DLD1 (cell line): ENCODE measurements at regions not wholly inside any gene's neighbourhood (a gene's known extent, or its start where the extent isn't known, plus 50 kb on each side); places are given as distances from the start of the nearest gene placed in this dataset.

Experiments
- in situ Hi-C: cut with HindIII; loops from 2 replicates; pipeline ENCODE4 v1.10.0; 2017; ENCODE audit warnings: low sequenced_read_pairs

DNA sequence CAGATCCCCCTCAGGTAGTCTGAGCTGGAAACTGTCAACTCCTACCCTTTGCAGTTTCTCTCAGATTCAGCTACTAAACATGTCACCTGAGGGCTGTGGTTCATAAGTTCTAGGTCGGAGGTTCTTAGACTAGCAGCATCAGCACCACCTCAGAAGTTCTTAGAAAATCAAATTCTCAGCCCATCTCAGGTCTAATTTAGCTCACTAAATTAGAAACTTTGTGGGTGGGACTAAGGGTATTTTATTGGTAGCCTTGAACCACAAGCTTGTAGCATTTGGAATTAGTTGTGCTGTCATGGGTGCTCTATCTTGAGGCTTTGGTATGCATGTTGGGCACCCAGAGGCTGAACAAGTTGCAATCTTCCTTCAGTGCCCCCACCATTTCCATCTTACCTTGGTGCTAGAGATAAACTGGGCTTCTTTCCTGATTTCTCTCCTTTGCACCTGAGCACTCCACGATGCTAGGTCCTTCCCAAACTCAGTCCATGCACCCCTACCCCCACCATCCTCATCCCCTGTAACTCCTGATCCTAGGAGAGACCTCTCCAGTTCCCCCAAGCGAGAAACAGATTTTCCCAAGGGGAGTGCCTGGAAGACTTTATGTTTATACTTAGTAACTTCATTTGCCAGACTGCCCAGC, 54.2 kb downstream of the S1PR1 start:
- in situ Hi-C loops = loop anchor here (25.0 kb wide), 1 partner anchor 379 kb away; no protein-coding TSS in a partner anchor

DNA sequence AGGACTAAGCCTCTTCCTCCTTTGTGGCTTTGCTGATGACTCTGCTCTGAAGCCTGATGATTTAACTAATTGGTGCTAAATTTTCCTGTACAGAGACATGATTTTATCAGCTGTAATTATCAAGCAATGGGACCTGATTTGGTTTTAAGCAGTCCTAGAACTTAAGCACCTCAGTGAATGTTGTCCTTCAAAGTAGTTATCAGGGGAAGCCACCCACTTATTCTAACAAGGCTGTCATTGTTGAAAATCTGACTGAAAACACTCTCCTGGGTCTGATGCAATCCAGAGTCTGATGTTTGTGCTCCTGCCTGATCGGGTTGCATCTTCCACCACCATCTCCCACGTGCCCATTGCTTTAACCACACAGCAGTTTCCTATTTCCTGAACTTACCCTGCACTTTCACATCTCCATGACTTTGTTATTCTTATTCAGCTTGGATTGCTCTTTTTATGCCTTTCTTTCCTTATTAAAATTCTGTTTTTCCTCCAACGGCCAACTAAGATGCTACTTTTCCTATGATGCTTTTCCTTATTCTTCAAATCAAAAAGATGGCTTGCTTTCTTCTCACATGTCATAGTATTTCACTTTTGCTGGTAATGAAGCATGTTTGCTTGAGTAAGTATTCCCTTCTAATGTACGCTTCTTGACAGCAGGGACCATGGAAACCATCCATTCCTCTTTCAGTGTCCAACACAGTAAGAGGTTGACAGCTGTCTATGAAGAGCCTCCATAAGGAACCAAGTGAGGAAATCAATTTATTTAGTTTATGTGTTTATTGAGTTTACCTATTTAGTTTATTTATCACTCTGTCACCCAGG, 55.0 kb downstream of the S1PR1 start:
- in situ Hi-C loops = loop anchor here (25.0 kb wide), 1 partner anchor 379 kb away; no protein-coding TSS in a partner anchor

DNA sequence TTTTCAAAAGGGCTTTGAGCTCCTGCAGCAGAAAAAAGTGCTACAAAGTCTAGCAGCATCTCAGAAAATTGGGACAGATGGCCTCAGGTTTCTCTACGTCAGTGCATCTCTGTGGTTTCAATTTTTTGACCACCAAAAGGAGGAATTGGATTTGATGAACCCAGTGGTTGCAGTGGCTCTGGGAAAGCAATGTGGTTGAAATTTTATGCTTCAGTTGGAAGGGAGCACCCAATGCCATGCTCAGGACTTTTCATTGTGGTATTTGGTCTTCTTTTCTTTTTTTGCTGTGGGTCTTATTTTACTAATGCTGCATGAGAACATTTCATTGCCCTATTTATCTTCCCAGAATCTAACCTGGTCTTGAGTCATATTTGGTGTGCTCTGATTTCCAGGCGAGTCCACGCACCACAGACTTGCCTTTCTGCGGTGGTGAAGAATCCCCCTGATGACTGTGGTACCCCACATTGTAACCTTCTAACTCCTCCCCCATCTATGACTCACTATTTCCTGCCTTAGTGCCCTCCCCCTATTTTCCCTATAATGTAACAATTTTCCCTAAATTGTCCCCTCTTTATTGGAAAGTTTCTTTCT, 56.7 kb downstream of the S1PR1 start:
- in situ Hi-C loops = loop anchor here (25.0 kb wide), 1 partner anchor 381 kb away; no protein-coding TSS in a partner anchor

DNA sequence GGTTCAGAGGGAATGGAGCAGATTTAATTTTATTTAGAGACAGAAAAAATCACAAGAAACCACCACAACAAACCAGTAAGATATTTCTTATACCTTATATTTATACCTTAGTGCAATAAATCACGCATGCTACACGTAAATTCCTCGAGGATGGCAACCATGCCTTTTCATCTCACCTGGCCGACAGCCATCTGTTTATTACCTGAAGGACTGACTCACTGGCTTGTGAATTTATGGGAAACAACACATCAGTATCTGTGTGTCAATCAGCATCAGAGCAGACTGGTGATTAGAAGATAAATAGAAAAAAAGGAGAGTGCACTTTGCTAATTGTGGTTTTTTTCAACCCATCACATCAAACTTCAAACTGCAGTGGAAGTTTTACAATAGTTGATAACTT, 58.4 kb downstream of the S1PR1 start:
- in situ Hi-C loops = loop anchor here (25.0 kb wide), 1 partner anchor 383 kb away; no protein-coding TSS in a partner anchor

DNA sequence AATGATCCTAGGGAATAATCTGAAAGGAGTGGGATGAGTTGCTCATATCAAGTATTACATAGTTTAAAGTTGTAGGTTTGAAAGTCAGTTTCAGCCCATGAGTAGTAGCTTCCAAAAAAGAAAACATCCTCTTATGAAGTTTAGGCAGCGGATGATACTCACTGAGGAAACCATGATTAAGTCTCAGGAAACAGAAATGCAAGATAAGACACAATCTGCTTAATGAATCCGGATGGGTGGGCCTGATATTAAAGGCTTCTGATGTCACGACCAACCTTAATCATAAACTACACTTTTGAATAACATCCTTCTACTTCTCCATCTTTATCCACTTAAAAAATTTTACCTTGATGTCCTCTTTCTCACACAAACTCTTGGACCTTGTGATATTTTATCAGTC, 61.8 kb downstream of the S1PR1 start:
- in situ Hi-C loops = loop anchor here (25.0 kb wide), 1 partner anchor 386 kb away; no protein-coding TSS in a partner anchor

- in situ Hi-C loops = loop anchor here (25.0 kb wide), 1 partner anchor 387 kb away; no protein-coding TSS in a partner anchor
Observed at GRCh38 chr1:101299141-101299540, 62.3 kb downstream of the S1PR1 start.

DNA sequence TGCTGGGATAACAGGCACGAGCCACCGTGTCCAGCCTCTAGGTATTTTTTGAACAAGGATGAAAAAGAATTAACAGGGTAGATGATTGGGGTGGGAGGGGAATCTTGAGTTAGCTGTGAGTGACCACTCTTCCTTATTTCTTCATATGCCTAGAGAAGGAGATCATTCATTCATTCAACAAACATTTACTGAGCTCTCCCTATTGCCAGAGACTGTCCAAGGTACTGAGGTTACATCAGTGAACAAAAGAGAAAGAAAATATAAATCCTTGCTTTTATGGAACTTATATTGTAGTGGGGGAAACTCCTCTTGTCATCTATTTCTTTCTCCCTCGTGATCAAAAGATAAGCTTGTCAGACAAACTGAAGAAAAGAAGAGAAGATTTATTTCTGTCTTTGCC, 62.9 kb downstream of the S1PR1 start:
- in situ Hi-C loops = loop anchor here (25.0 kb wide), 1 partner anchor 387 kb away; no protein-coding TSS in a partner anchor

DNA sequence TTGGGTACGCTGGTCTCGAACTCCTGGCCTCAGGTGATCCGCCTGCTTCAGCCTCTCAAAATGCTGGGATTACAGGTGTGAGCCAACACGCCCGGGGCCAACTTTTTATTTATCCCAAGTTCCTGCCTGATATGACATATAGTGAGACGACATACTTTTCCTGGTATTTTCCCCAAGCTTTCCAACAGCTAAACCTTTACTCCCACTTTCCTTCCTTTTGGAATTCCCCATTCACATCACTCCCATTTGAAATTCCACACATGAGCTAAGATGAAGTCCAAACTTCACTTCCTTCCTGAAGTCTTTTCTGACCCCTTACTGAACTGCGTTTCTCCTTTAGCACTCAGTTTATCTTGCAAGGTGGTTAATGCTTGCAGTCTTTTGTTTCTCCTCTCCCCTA, 64.1 kb downstream of the S1PR1 start:
- in situ Hi-C loops = no loop called here

GRCh38 chr1:101301446-101302057, 64.7 kb downstream of the S1PR1 start:
- in situ Hi-C loops = no loop called here

GRCh38 chr1:101302831-101303511, 66.2 kb downstream of the S1PR1 start:
- in situ Hi-C loops = no loop called here

- in situ Hi-C loops = no loop called here
Observed at GRCh38 chr1:101307985-101308689, 71.3 kb downstream of the S1PR1 start.

DNA sequence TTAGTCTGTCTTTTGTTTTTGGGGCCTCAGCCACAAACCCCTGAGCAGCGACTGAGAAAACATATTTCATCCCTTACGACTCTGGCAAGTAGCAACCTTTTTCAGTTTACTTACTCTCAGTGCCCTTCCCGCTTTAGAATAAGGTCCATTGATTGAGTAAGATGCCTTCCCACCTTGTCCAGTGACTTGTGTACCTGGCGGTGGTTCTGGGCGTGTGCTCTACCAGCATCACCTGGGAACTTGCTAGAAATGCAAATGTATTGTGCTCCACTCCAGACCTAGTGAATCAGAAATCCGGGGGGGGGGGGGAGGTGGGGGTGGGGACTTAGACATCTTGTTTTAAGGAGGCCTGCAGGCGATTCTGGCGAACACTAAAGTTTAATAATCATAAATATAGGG, 72.1 kb downstream of the S1PR1 start:
- in situ Hi-C loops = no loop called here

- in situ Hi-C loops = no loop called here
Observed at GRCh38 chr1:101309334-101310311, 72.8 kb downstream of the S1PR1 start.

DNA sequence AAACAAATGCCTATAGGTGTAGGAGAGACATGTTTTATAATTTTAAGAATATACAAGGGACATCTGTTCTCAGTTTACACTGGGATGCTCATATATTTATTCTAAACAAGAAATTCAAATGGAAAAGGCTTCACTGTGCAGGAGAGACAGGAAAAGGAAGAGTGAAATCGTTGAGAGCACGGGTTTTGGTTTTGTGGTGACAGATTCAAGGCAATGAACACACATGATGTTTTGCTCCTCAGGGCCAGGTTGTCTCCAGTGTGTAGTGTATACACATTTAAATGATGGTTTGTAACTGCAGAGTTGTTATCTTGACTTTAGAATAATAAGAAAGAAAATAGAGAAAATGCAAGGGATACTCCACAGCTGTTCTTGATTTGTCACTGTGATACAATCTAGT, 73.7 kb downstream of the S1PR1 start:
- in situ Hi-C loops = no loop called here

DNA sequence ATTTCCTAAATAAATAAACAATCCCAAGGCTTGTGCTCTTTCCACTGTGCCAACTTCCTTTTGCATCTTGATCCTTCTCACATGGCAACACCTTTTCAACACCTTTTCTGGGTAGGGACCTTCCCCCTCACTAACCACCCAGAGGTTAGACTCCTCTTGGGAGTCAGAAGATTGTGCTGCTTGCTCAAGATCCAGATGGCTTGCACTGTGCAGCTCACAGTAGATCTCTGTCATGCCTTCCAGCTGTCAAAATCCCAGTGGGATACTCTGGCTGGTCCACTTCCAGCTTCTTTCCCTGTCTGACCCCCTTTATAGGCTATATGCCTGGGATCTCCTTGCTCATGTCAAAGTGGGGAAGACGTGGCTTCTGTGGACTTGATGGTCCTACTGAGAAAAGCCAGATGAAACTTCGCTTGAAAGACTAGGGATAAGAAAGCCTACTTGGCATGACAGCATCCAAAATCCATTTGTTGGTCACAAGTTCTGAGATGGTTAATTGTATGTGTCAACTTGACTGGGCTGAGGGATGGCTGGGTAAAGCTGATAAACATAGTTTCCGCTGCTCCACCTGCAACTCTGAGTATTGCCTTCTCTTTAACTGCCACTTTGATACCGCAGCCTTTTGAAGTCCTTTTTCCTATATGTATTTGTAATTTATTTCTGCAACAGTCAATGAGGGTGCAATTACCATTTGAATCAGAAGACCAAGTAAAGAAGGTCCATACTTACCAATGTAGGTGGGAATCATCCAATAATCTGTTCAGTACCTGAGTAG, 74.5 kb downstream of the S1PR1 start:
- in situ Hi-C loops = no loop called here

- in situ Hi-C loops = no loop called here
Observed at GRCh38 chr1:101312147-101312546, 75.3 kb downstream of the S1PR1 start.

DNA sequence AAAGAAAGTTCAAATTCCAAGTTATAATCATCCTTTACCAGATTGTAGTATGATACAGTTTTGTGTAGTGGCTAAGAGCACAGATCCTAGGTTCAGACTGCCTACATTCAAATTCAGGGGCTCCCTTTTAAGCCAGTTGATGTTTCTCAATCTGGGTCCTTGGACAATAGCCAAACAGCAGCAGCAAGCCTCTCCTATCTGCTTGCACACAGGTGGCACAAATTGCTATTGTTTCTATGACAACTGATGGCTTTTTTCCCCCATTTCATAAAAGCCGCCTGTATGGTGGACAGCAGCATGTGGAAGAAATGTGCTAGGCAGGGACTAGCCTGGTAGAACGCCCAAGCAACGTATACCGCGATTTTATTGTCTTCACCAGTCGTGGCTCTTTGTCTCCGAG, 76.5 kb downstream of the S1PR1 start:
- in situ Hi-C loops = no loop called here

- in situ Hi-C loops = no loop called here
Observed at GRCh38 chr1:101314244-101314643, 77.4 kb downstream of the S1PR1 start.
